NCI-H526 treated with DMSO at 0.1 percent for 48 hours (cell line): ENCODE measurements at regions not wholly inside any gene's neighbourhood (a gene's known extent, or its start where the extent isn't known, plus 50 kb on each side); places are given as distances from the start of the nearest gene placed in this dataset.

Experiments
- DNase-seq: peaks from one replicate; lab custom pipeline; 2025; lab: John Stamatoyannopoulos, UW

DNA sequence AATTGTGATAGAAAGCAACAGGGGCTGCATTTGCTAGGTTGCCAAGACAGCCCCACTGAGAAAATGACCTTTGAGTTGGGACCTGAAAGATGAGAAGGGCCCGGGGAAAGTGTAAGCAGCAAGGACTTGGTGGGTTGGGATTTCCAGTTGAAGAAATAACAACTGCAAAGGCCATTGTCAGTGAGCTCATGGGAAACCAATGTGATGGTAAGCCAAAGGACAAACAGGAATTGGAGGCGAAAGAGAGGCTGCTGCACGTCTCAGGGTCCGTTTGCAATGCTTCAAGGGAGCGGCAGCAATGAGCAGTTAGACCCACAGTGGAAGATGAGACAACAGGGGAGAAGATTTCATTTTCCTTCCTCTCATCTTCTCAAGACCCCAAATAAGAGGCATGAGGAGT, 51.5 kb upstream of the RGPD4 start:
- no peak for DNase-seq

DNA sequence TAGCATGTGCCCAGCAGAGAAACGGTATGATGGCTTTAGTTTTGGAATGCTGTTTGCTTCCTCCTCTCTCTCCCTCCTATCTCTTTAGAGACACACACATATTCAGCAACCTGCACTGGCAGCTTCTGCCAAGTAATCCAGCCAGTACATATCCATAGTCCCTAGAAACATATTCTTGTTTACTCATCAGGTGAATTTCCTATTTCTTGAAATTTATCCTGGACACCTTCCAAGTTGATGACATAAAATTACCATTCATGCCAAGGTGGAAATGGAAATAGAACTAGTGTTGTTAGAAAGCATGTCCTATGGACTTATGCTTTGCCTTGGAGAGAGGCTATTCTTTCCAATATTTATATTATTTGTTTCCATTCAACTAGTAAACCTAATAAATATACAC, 50.9 kb upstream of the RGPD4 start:
- no peak for DNase-seq

DNA sequence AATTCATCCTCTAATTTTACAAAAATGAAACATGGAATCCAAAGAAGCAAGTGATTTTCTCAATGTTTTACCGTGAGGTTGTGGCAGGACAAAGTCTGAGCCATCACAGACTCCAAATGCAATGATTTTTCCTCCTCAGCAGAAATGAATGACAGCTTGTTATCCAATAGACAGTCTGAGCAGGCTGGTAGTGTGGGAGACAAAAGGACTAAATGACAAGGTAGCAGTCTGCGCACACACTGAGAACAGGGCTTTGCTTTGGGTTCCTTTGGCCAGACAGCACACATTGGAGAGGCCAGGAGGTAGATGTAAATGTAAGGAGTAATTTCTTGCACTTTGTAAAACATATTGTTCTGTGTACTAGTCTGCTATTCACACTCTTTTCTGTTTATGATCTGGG, 50.3 kb upstream of the RGPD4 start:
- no peak for DNase-seq
